Gastroesophageal sphincter (tissue), 4 donors: ENCODE measurements at regions not wholly inside any gene's neighbourhood (a gene's known extent, or its start where the extent isn't known, plus 50 kb on each side); places are given as distances from the start of the nearest gene placed in this dataset.

Experiments used
- ATAC-seq: fragments of 150-250 bp; one replicate; pipeline ENCODE4 v1.9.1; 2016; ENCODE audit warnings: mild to moderate bottlenecking, moderate library complexity
- H3K27ac ChIP-seq, 4 donors: fragments of 200-600 bp; sonication (generic) in 3 of 4; 1 replicate in 3 of 4; 2 replicates in 1 of 4; pipeline ENCODE4 v1.5.1; 2016 to 2019
- H3K27me3 ChIP-seq: fragments of 200-600 bp; sonication (generic); one replicate; pipeline ENCODE4 v1.5.1; 2019
- H3K36me3 ChIP-seq, 2 donors: fragments of 200-600 bp; sonication (generic); one replicate each; pipeline ENCODE4 v1.5.1; 2019; ENCODE audit warnings: control low read depth in 1 of 2
- H3K4me1 ChIP-seq, 3 donors: fragments of 200-600 bp; sonication (generic); 1 replicate in 2 of 3; 2 replicates in 1 of 3; pipeline ENCODE4 v1.5.1; 2016 to 2019; ENCODE audit warnings: control low read depth in 2 of 3
- H3K4me3 ChIP-seq, 2 donors: fragments of 200-600 bp; sonication (generic); one replicate each; pipeline ENCODE4 v1.5.1; 2019; ENCODE audit warnings: mild to moderate bottlenecking in 1 of 2, moderate library complexity in 1 of 2
- H3K9me3 ChIP-seq, 3 donors: fragments of 200-600 bp; sonication (generic); one replicate each; pipeline ENCODE4 v1.5.1; 2017 to 2019; ENCODE audit warnings: control low read depth in 2 of 3
- EP300 ChIP-seq: sonication (generic); formaldehyde crosslinking; IDR thresholded peaks from one replicate; pipeline ENCODE4 v1.6.1; 2017; ENCODE audit warnings: antibody characterized with exemption, mild to moderate bottlenecking
- POLR2A ChIP-seq, 2 donors: fragments of 450-650 bp; IDR thresholded peaks; one replicate each; pipeline ENCODE4 v1.6.1; 2017; ENCODE audit warnings: antibody characterized with exemption in 2 of 2, mild to moderate bottlenecking in 2 of 2, moderate library complexity in 1 of 2
- POLR2AphosphoS5 ChIP-seq: sonication (generic); formaldehyde crosslinking; IDR thresholded peaks from one replicate; pipeline ENCODE4 v1.6.1; 2017; ENCODE audit warnings: antibody characterized with exemption
- WGBS, 2 donors: methylation state at CpG; one replicate each; pipeline ENCODE4 v1.1.5; 2018; ENCODE audit warnings: low coverage in 1 of 2; 5-methylcytosine and 5-hydroxymethylcytosine counted together
- TF ChIP-seq, protein P1 (sequence below), 4 experiments: fragments of 200-600 bp in 2 of 4; fragments of 450-650 bp in 2 of 4; sonication (generic) in 1 of 4; IDR thresholded peaks; one replicate each; pipeline ENCODE4 v1.5.1; 2017 to 2019; ENCODE audit warnings: antibody characterized with exemption in 4 of 4, mild to moderate bottlenecking in 2 of 4, moderate library complexity in 2 of 4

- Histone ChIP-seq H3K36me3 (no peaks in the 10 kb centered on the region), H3K27me3 (no peaks in the 10 kb centered on the region), H3K27ac (no peak overlapping the region), H3K4me3 (no peak overlapping the region), H3K9me3 (no peaks in the 10 kb centered on the region), H3K4me1 (no peaks in the 10 kb centered on the region)
- TF ChIP-seq EP300 (no peak), POLR2A (IDR thresholded peaks at IDR 0.05) (no peak), POLR2AphosphoS5 (no peak)
- TF ChIP-seq, protein P1, sequence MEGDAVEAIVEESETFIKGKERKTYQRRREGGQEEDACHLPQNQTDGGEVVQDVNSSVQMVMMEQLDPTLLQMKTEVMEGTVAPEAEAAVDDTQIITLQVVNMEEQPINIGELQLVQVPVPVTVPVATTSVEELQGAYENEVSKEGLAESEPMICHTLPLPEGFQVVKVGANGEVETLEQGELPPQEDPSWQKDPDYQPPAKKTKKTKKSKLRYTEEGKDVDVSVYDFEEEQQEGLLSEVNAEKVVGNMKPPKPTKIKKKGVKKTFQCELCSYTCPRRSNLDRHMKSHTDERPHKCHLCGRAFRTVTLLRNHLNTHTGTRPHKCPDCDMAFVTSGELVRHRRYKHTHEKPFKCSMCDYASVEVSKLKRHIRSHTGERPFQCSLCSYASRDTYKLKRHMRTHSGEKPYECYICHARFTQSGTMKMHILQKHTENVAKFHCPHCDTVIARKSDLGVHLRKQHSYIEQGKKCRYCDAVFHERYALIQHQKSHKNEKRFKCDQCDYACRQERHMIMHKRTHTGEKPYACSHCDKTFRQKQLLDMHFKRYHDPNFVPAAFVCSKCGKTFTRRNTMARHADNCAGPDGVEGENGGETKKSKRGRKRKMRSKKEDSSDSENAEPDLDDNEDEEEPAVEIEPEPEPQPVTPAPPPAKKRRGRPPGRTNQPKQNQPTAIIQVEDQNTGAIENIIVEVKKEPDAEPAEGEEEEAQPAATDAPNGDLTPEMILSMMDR (IDR thresholded peaks at IDR 0.05): no peak
- no peak for ATAC-seq
- 40 to 86% methylated on average over 1 to 2 of the region's 2 CpGs for WGBS, 2 donors
Measured at GRCh38 chr4:14897217-14897616, 105.1 kb upstream of the CPEB2 start.

DNA sequence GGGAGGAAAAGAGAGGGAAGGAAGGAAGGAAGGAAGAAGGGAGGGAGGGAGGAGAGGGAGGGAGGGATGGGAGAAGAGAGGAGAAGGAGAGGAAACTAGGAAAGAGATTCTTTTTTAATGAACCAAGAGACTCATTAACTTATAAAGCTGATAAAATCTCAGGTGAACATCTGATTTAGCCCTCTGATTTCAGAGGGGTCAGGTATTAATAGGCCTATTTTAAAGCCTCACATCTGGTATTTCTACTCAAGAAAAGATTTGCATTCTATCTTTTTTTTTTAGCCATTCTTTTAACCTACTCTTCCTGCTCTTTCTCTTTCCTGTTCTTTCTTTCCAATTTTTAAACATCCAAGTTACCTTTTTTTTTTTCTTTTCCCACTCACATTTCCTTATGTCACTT, 103.3 kb upstream of the CPEB2 start:
- Histone ChIP-seq H3K27me3 (no peaks in the 10 kb centered on the region), H3K4me1 (no peaks in the 10 kb centered on the region), H3K9me3 (no peaks in the 10 kb centered on the region), H3K4me3 (no peak overlapping the region), H3K27ac (no peak overlapping the region), H3K36me3 (no peaks in the 10 kb centered on the region)
- TF ChIP-seq, protein P1 (IDR thresholded peaks at IDR 0.05): no peak
- TF ChIP-seq POLR2AphosphoS5 (no peak), EP300 (no peak), POLR2A (IDR thresholded peaks at IDR 0.05) (no peak)
- ATAC-seq: no peak

GRCh38 chr4:14902342-14902741, 99.9 kb upstream of the CPEB2 start:
- no peak for TF ChIP-seq POLR2A (IDR thresholded peaks at IDR 0.05)
- TF ChIP-seq POLR2AphosphoS5: no peak
- TF ChIP-seq EP300: no peak
- TF ChIP-seq, protein P1 (IDR thresholded peaks at IDR 0.05): no peak
- no peak overlapping the region for H3K4me3 ChIP-seq
- H3K36me3 ChIP-seq: no peaks in the 10 kb centered on the region
- H3K4me1 ChIP-seq: no peaks in the 10 kb centered on the region
- H3K9me3 ChIP-seq: no peaks in the 10 kb centered on the region
- H3K27me3 ChIP-seq: no peaks in the 10 kb centered on the region
- no peak overlapping the region for H3K27ac ChIP-seq
- WGBS, 2 donors: 66 to 71% methylated on average over 2 to 3 of the region's 3 CpGs
- no peak for ATAC-seq

DNA sequence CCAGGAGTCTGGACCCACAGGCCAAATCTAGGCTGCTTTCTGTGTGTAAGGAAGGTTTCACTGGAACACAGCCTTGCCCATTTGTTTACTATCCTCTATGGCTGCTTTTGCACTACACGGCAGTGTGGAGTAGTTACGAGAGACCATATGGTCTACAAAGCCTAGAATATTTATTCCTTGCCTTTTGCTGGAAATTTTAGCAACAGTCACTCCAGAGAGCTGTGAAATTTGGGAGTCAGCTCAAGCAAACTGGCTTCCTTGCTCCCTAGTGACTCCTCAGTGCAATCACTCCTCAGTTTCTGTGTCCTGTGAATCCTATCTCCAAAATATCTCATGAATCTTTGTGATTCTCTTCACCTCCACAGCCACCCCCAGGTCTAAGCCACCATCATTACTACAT, 99.0 kb upstream of the CPEB2 start:
- H3K4me1 ChIP-seq: no peaks in the 10 kb centered on the region
- H3K27ac ChIP-seq: no peak overlapping the region
- H3K9me3 ChIP-seq: no peaks in the 10 kb centered on the region
- WGBS, 2 donors: 87% methylated on average over 2 of the region's 2 CpGs; no CpG with 5 or more reads in 1 of the 2 donors
- H3K4me3 ChIP-seq: no peak overlapping the region
- ATAC-seq: no peak
- TF ChIP-seq EP300 (no peak), POLR2A (IDR thresholded peaks at IDR 0.05) (no peak), POLR2AphosphoS5 (no peak)
- TF ChIP-seq, protein P1 (IDR thresholded peaks at IDR 0.05): no peak
- no peaks in the 10 kb centered on the region for H3K27me3 ChIP-seq
- H3K36me3 ChIP-seq: no peaks in the 10 kb centered on the region

DNA sequence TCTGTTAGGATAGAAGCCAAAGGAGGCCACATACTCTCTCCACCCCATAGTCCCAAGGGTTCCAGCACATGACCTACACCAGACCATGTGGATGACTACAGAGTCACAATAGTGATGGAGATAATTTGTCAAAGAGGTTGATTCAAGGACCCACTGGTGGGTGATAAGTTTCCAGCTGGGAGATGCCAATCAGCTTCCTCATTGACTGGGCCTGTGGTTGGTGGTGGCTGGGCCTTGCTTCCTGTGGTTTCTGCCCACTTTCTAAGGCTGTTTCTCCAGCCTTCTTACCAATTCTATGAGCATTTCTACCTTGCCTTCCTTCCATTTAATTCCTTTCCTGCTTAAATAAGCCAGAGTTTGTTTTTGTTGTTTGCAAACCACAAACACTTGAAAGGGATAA, 95.5 kb upstream of the CPEB2 start:
- no peaks in the 10 kb centered on the region for H3K36me3 ChIP-seq
- no peaks in the 10 kb centered on the region for H3K27me3 ChIP-seq
- TF ChIP-seq POLR2A (IDR thresholded peaks at IDR 0.05) (no peak), EP300 (no peak), POLR2AphosphoS5 (no peak)
- TF ChIP-seq, protein P1 (IDR thresholded peaks at IDR 0.05): no peak
- no peak overlapping the region for H3K27ac ChIP-seq
- no peak overlapping the region for H3K4me3 ChIP-seq
- ATAC-seq: no peak
- no peaks in the 10 kb centered on the region for H3K9me3 ChIP-seq
- H3K4me1 ChIP-seq: no peaks in the 10 kb centered on the region
